GM18873 (cell line): ENCODE measurements at regions not wholly inside any gene's neighbourhood (a gene's known extent, or its start where the extent isn't known, plus 50 kb on each side); places are given as distances from the start of the nearest gene placed in this dataset.
A peak's percentile ranks its signal among the peaks of the same experiment; 100 is the strongest.
"Not testable (repeated sequence)": the region's sequence is repeated elsewhere in the genome, so short reads cannot be mapped to it uniquely, and the experiment has no call there.

Experiments used
- ATAC-seq: cut with Tn5 transposase; IDR thresholded peaks from one replicate; pipeline ENCODE4 v1.9.1; 2021; ENCODE audit warnings: mild to moderate bottlenecking, moderate library complexity, moderate number of reproducible peaks; ENCODE audit not compliant: unreplicated experiment, low FRiP score

DNA sequence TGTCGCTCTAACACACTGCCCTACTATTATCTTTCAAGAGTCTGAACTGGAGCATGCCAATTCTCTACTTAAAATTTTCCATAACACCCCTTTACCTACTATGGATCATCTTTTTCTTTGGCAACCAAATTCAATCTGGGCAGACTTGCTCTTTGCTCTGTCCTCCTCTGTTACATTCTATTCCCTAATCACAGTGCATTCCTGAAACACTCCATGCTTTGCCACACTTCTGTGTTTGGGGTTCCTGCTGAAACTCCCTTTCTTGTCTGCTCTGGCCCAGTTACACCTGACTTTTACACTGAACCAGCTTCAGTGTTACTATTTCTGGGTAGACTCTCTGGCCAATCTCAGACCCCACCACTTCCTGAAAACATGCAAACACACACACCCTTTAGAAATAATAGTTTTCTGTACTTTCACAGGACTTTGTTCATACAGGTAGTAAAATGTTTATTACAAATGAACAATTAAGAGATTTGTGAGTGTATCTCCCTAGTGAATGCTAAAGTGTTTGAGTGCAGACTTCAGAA, 119.9 kb upstream of the DCC start:
- ATAC-seq: no peak

DNA sequence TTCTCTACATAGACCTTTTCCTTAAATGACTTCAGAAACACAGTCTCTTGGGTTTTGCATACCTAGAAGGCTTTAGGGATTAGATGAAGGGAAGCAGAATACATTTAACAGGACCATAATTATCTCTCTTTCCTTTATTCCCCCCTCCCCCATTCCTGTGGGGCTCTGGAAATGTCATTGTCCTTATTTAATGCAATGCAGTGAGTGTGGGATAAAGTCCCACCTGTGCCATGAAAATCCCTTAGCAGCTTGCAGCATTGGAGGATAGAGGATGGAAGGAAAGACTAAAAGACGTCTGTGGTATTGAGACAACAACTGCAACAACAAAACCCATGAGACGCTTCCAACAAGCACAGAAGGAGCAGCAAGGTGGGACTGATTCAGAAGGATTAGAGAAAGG, 117.8 kb upstream of the DCC start:
- no peak for ATAC-seq

DNA sequence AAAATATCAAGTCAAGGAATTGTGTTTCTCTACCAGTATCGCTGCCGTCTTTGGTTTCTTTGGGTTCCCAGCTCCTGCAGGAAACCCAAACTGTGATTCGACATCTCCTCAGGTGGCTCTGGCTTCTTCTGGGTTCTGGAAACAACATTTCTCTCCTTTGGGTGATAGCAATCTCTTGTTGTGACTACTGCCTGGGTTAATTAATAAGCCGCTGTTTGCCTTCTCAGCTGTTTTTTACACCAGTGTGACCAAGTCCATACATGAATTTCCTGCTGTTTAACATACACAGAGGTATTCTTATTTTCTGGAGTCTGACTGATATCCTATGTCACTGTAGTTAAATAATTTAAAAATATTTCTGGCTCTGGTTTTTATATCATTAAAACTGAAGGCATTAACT, 112.5 kb upstream of the DCC start:
- ATAC-seq: no peak

DNA sequence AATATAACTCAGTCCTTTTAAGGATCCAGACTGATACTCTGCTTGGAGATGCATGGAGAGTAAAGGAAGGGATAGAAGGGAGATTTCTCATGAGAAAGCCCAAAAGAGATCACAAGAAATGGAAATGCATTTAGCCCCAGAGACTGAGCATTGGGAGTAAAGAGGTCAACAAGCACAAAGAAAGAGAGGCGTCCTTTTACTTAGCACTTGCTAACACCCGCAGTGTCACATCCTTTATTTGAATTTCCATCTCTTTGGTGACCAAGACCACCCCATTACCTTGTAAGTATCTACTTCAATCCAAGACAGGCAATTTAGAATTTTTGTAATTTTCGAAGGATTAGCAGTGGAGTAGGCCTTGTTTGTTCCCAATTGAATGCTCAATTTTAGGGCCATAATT, 111.8 kb upstream of the DCC start:
- no peak for ATAC-seq

DNA sequence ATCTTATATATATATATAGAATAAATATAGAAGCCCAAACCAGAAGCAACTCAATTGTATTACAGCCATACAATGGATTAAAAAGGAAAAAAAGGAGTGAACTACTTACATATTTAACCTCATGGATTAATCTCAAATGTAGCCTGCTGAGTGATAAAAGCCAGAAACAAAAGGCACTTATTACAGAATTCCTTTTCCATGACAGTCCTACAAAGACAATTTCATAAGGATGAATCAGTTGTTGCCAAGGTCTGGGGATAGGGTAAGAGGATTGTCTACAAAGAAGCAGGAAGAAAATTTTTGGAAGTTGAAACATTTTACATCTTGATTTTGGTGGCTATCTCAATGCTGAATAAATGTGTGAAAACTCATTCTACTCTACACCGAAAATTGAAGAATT, 103.9 kb upstream of the DCC start:
- ATAC-seq: no peak

DNA sequence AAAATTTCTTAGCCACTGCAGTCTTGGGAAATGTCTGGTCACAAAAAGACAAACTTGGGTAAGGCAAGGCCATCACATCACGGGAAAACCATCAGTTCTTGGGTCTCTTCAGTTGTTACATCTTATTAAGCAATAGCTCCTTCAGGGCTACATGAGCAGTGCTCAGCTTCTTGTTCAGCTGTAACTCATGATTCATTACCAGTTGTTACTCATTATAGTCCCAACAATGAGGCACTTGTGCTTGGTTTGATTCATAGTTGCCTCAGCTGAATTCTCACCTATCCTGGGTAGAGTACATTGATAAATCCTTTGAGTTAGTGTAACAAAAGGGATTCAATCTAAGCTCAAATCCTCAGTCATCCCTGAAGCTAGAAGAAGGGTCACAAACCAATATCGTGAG, 102.4 kb upstream of the DCC start:
- no peak for ATAC-seq

DNA sequence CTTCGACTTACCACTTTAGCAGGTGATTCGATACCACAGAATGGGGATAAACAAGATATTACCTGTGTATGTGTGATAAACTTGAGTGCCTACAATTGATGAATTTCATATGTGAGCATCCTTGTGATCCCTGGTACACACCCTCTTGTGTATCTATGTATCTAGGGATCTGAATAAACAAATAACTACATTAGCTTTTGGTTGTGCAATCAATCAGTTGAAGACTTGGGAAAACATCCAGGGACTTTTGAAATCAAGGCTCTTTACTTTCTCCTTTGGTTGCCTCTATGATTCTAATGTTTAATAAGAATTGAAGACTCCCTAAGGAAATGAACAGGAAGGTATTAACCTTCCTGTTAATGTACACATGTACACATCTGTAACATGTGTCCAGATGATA, 97.3 kb upstream of the DCC start:
- no peak for ATAC-seq

DNA sequence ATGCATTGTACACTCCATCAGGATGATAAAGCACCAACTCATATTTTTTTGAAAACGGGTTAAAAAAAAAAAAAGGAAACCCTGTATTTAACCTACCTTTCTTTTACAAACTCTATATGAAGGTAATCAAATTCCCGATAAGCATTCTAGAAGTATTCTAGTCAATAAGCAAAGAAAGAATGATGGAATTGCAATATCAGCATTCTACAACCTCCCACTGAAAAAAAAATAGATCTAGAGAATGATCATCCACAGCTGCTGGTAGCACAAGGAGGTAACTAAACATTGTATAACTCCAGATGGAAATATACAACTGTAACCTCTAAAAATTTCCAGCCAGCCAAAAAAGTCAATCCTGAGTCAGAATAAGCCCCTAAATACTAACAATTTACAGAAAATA, 95.3 kb upstream of the DCC start:
- no peak for ATAC-seq

DNA sequence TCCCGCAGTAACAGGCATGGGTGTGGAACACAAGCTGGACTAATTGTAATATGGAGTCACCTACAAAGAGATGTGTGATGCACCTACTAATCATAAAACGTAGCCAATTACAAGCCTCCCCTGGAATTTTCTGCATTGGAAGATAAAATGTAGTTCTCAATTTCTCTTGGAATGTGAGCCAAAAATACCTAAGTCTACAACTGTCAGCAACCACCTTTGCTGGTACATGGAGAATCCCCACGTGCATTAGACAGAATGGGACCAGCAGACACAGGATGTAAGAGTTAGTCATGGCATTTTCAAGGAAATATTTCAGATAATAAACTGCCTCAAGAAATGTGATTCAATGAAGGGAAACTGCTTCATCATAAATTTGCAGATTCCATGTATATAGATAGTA, 85.6 kb upstream of the DCC start:
- no peak for ATAC-seq

DNA sequence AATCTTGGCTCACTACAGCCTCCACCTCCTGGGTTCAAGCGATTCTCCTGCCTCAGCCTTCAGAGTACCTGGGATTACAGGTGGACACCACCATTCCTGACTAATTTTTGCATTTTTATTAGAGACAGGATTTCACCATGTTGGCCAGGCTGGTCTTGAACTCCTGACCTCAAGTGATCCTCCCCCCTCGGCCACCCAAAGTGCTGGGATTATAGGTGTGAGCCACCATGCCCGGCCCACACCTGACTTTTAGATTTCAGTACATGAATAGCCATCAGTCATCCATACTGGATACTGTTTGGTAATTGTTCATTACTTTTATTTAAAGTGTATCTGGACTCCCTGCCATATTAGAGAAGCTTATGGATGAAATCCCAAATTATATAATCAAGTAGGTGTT, 82.6 kb upstream of the DCC start:
- not testable (repeated sequence) for ATAC-seq

DNA sequence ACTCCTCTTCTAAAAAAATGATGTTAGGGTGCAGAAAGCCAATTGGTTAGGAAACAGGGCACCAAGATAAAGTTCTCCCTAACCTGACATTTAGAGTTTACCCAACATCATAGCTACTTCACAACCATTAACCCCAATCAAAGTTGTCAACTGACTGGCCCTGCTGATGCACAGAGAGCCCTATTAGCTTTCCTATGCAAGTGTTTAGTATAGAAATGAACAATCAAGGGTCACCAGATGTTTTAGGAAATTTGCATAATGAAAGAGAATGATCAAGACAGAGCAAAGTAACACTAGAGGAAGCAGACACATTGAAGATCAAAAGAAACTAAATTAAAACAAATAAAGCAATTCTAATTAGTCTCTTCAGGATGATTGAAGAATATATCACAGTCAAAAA, 64.2 kb upstream of the DCC start:
- ATAC-seq: no peak

DNA sequence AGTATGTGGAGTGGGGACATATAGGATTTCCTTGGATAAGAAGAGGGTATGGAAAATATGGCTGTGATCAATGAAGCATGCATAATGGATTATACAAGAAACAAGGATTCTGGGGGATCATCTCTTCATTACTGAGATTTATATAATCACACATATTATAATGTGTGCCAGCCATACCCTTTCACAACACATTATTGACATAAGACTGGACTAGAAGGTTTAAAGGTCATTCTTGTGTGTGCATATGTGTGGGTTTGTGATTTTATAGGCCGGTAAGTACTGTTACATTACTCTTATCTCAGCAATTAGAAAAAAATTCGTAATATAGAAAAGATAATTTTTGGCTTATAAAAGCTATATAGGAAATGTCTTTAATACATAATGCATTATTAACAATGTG, 62.2 kb upstream of the DCC start:
- ATAC-seq: no peak

DNA sequence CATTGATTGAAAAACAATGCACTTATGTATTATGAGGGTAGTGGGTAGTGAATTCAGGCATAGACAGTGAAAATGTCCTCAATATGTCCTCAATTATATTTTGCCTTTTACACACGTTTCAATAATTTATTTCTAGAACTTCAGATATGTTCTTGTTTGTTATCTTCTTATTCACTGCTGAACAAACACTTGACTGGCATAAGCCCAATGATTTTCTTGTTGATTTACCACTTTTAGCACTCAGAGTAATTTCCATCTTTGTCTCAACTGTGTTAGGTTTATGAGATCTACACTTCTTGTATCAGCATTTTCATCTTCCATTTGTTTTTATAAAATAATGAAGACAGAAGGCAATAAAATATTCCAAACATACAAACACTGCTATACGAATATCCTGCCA, 61.8 kb upstream of the DCC start:
- ATAC-seq: no peak

DNA sequence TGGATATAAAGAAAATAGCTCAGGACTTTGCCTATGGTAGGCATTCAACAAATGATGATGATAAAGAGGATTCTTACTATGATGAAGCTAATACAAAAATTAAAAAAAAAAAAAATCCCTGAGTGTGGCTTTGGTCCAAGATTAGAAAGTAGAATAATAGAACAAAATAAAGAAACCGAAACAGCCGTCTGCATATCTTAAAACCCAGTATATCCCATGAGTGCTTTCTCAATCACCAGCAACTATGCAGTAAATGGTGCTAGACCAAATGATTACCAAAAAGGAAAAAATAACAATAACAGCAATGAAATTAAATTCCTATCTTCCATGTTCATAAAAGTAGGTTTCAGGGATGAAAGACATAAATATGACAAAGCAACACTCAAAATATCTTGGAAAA, 59.3 kb upstream of the DCC start:
- ATAC-seq: no peak

DNA sequence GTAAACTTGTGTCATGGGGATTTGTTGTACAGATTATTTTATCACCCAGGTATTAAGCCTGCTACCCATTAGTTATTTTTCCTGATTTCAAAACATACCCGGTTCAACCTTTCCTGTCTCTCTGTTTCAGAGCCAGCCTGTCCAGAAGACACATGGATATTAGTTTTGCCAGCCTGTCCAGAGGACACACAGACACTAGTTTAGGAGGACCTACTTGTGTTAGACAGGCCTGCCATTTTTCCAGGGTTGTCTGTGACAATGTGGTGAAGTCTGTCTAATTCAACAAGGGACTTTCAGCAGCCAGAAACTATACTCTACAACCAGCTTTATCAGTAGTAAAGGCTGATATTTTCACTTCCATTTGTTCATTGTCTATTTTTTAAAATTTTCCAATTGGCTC, 56.1 kb upstream of the DCC start:
- ATAC-seq: no peak

DNA sequence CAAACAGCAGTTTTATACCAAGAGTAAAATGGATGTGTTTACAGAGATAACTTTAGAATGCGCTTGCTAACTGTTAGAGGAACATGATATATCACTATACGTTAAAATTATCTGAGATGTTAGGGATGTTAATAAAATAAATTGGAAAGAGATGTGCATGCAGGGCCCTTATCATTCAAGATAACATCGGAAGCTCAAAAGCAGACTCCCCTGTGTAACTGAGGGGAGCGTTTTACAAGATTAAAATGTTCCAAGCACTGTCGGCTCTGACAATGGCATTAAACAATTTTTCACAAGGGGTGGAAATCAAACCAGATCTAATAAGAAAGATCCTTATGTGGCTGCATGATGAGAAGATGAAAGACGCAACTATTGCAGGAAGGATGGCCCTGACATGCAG, 53.3 kb upstream of the DCC start:
- no peak for ATAC-seq

DNA sequence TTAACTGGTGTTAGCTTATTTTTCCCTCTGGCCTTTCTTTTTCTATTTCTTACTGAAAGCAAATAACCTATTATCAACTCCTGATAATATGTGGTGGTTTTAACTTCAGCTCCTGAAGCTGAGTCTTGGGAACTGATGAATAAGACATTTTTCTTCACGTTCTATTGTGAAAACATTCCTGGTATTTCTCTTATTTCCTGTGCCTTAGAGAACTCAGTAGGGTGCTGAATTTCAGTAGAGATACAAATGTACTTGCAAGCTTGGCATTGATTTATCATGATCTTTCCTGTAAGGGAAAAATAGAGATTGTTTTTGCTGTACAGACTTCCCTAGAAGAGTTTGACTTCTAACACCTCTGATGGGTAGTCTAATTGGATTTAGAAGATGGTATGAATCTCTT, 52.8 kb upstream of the DCC start:
- no peak for ATAC-seq

DNA sequence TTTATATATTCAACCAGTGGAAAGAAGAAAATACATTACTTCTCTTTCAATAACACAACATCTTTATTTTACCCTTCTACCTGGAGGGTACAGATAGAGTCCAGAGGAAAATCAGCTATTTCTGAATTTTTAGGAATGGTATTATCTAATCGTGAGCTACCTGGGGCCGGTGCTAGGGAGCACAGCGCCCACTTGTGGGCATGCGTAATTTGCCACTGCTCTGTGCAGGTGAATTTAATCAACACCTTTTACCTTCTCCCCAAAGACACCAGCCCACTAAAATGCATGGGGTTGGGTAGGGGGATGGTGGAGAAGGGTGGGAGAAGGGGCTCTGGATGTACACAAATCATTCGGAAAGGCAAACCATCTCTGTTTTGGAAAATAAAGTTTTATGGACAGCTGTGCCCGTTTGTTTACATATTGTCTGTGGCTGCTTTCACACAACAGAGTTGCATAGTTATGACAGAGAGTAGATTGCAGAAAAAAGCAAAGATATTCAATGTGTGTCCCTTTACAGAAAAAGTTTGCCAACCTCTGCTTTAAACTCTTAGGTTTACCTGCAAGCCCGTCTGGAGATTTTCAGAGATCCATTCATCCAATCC, 51.5 kb upstream of the DCC start:
- ATAC-seq: peak; percentile 46

DNA sequence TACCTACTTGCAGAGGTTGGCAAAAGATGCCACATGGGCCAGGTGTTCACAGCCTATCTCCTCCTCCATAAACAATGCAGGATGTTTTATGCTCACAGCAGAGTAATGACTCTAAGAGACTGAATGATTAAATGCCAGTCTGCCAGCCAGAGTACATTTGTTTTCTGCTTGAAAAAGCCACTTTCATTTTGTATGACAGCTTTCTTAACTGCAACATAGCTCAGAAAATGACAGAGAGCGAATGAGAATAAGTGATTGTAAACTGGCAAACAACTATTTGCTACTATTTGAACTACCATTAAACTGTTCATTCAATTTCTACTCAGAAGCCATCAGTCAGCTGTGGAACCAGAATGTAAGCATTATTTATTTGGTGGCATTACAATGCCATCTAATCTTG, 50.6 kb upstream of the DCC start:
- ATAC-seq: no peak
